ENCODE measurements at regions not wholly inside any gene's neighbourhood (a gene's known extent, or its start where the extent isn't known, plus 50 kb on each side); places are given as distances from the start of the nearest gene placed in this dataset.

- ATAC-seq (ENCODE audit: low FRiP score) (no peak), DNase-seq (ENCODE audit: low spot score) (no peak)
- no peak for TF ChIP-seq CTCF (IDR thresholded peaks at IDR 0.05)
These were observed 478.6 kb downstream of the EFNB2 start for GRCh38 chr13:106056851-106057250.

- ATAC-seq (ENCODE audit: low FRiP score) = no peak
- TF ChIP-seq CTCF (IDR thresholded peaks at IDR 0.05) = no peak
- DNase-seq (ENCODE audit: low spot score) = no peak
These were observed 483.2 kb downstream of the EFNB2 start for GRCh38 chr13:106052200-106052767.

- TF ChIP-seq CTCF (IDR thresholded peaks at IDR 0.05) = no peak
- ATAC-seq (ENCODE audit: low FRiP score) (no peak), DNase-seq (ENCODE audit: low spot score) (no peak)
These were observed 486.3 kb downstream of the EFNB2 start for GRCh38 chr13:106049171-106049570.

- no peak for TF ChIP-seq CTCF (IDR thresholded peaks at IDR 0.05)
- no peak for DNase-seq (ENCODE audit: low spot score)
- no peak for ATAC-seq (ENCODE audit: low FRiP score)
These were observed 487.1 kb downstream of the EFNB2 start for GRCh38 chr13:106048386-106048785.

- TF ChIP-seq CTCF (IDR thresholded peaks at IDR 0.05) = no peak
- ATAC-seq (ENCODE audit: low FRiP score) = no peak
These were observed 487.6 kb downstream of the EFNB2 start for GRCh38 chr13:106047859-106048258.

GRCh38 chr13:106042996-106043581 is 492.4 kb downstream of the EFNB2 start:
- DNase-seq (ENCODE audit: low spot score) = no peak
- no peak for TF ChIP-seq CTCF (IDR thresholded peaks at IDR 0.05)
- no peak for ATAC-seq (ENCODE audit: low FRiP score)

More at GRCh38 chr13:106047859-106048258, 487.6 kb downstream of the EFNB2 start:
- DNase-seq (ENCODE audit: low spot score) = no peak

GRCh38 chr13:106041445-106041844 is 494.0 kb downstream of the EFNB2 start:
- TF ChIP-seq CTCF (IDR thresholded peaks at IDR 0.05) = no peak
- ATAC-seq (ENCODE audit: low FRiP score) (no peak), DNase-seq (ENCODE audit: low spot score) (no peak)

Measured in omental fat pad (tissue), 3 donors.